ENCODE measurements at regions not wholly inside any gene's neighbourhood (a gene's known extent, or its start where the extent isn't known, plus 50 kb on each side); places are given as distances from the start of the nearest gene placed in this dataset.
A peak's percentile ranks its signal among the peaks of the same experiment; 100 is the strongest.

DNA sequence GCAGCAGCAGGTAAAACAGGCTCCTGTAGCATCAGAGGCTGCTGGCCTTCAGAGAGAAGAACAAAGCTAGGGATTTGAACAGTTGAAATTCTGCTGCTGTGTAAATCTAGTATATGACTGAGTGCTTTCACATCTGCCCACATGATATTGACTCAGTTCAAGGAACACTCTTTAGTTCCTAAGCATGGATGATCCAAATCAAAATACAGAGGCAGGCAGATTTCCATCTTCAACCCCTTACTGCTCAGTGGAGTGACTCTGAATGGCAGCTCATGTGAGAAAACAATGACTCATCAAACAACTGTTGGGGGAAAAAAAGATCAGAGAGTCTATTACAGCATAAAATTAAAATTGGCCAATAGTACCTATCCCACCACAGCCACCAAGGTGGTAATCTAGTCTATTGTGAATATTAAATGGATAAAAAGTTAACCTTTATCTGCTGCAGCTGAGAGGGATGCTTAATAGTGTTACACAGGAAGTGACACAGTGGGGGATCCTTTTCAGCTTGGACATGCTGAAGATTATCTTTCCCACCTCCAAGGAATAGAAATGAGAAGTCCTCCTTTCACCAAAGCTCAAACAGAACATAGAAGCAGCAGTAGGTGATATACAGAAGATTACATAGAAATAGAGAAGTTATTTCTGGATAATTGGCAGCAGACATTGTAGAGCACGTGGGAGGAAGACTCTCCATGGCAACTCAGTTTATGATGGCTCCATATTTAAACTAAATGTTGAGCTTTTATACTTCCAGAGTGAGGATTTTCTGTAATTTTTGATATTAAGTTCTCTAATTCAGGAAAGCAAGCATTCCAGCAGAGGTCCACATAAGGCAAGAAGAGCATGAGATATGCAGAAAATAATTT, 239.7 kb upstream of the ERCC4 start:
- WGBS (ENCODE audit: insufficient coverage, low coverage, missing lambda C conversion rate) = 0% methylated on average over 1 of the region's 1 CpG
- H3K79me2 ChIP-seq (ENCODE audit: control insufficient read depth, insufficient read depth, low read length) = no peaks in the 10 kb centered on the region
- no peak overlapping the region for H3K4me2 ChIP-seq (ENCODE audit: insufficient read depth, low read length)
- DNase-seq (ENCODE audit: extremely low read depth in 1 of 4, low spot score in 3 of 4) (no peak), FAIRE-seq (no peak), ATAC-seq (no peak)
- no peaks in the 10 kb centered on the region for H4K20me1 ChIP-seq (replicated peaks; ENCODE audit: control insufficient read depth, insufficient read depth, low read length)
- H2AFZ ChIP-seq (ENCODE audit: low read depth, low read length) = no peak overlapping the region
- no peak overlapping the region for H3K4me3 ChIP-seq
- H3K36me3 ChIP-seq (ENCODE audit: control insufficient read depth, insufficient read depth, low read length) = no peaks in the 10 kb centered on the region
- H3K9me3 ChIP-seq (replicated peaks; ENCODE audit: control insufficient read depth, insufficient read depth, low read depth, low read length) = no peaks in the 10 kb centered on the region
- H3K4me1 ChIP-seq (replicated peaks in 1 of 2; ENCODE audit: control insufficient read depth in 2 of 2, insufficient read depth in 2 of 2, low read length in 2 of 2) = no peaks in the 10 kb centered on the region
- in situ Hi-C loops (cut with MboI) (no loop called here), intact Hi-C loops (cut with micrococcal nuclease) (no loop called here)
- no peaks in the 10 kb centered on the region for H3K27me3 ChIP-seq (ENCODE audit: control insufficient read depth in 2 of 2, insufficient read depth in 2 of 2, low read length in 2 of 2)
- no peaks in the 10 kb centered on the region for H3K9me1 ChIP-seq (ENCODE audit: control insufficient read depth, insufficient read depth, low read length)
- H3K9ac ChIP-seq (ENCODE audit: insufficient read depth in 1 of 2, low read depth in 2 of 2, low read length in 2 of 2) = no peak overlapping the region
- no TSS peak for BruUV-seq (replicated peaks)
- POLR2A ChIA-PET = interaction anchor here (0.6 kb wide), 1 partner anchor 239 kb away, joined by 5 read pairs; the partner anchor contains the start of gene ERCC4
- H3K27ac ChIP-seq (ENCODE audit: extremely low read depth, low read depth, low read length) = no peak overlapping the region
- CTCF ChIA-PET (ENCODE audit: low intra/inter-chr PET ratio) = no interaction called here
- TF ChIP-seq, protein P1, sequence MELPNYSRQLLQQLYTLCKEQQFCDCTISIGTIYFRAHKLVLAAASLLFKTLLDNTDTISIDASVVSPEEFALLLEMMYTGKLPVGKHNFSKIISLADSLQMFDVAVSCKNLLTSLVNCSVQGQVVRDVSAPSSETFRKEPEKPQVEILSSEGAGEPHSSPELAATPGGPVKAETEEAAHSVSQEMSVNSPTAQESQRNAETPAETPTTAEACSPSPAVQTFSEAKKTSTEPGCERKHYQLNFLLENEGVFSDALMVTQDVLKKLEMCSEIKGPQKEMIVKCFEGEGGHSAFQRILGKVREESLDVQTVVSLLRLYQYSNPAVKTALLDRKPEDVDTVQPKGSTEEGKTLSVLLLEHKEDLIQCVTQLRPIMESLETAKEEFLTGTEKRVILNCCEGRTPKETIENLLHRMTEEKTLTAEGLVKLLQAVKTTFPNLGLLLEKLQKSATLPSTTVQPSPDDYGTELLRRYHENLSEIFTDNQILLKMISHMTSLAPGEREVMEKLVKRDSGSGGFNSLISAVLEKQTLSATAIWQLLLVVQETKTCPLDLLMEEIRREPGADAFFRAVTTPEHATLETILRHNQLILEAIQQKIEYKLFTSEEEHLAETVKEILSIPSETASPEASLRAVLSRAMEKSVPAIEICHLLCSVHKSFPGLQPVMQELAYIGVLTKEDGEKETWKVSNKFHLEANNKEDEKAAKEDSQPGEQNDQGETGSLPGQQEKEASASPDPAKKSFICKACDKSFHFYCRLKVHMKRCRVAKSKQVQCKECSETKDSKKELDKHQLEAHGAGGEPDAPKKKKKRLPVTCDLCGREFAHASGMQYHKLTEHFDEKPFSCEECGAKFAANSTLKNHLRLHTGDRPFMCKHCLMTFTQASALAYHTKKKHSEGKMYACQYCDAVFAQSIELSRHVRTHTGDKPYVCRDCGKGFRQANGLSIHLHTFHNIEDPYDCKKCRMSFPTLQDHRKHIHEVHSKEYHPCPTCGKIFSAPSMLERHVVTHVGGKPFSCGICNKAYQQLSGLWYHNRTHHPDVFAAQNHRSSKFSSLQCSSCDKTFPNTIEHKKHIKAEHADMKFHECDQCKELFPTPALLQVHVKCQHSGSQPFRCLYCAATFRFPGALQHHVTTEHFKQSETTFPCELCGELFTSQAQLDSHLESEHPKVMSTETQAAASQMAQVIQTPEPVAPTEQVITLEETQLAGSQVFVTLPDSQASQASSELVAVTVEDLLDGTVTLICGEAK (IDR thresholded peaks at IDR 0.05) = peak; percentile 72
- TF ChIP-seq, protein P1 (CRISPR knock-in tag; IDR thresholded peaks at IDR 0.05) = no peak
- TF ChIP-seq, protein P2, sequence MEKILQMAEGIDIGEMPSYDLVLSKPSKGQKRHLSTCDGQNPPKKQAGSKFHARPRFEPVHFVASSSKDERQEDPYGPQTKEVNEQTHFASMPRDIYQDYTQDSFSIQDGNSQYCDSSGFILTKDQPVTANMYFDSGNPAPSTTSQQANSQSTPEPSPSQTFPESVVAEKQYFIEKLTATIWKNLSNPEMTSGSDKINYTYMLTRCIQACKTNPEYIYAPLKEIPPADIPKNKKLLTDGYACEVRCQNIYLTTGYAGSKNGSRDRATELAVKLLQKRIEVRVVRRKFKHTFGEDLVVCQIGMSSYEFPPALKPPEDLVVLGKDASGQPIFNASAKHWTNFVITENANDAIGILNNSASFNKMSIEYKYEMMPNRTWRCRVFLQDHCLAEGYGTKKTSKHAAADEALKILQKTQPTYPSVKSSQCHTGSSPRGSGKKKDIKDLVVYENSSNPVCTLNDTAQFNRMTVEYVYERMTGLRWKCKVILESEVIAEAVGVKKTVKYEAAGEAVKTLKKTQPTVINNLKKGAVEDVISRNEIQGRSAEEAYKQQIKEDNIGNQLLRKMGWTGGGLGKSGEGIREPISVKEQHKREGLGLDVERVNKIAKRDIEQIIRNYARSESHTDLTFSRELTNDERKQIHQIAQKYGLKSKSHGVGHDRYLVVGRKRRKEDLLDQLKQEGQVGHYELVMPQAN (IDR thresholded peaks at IDR 0.05; ENCODE audit: borderline replicate concordance) = no peak
- no peak for TF ChIP-seq PTBP1 (IDR thresholded peaks at IDR 0.05; ENCODE audit: low read depth, low read length)
- no peak for TF ChIP-seq JUND (IDR thresholded peaks at IDR 0.05; ENCODE audit: borderline replicate concordance, low read depth, low read length)
- TF ChIP-seq JUND (tag; IDR thresholded peaks at IDR 0.05; ENCODE audit: borderline replicate concordance, low read depth, low read length) = peak; percentile 17; the same call in 1 of the 3 replicates
- TF ChIP-seq MAFG (tag; conservative IDR thresholded peaks at IDR 0.05) = peak; percentile 16; the same call in 1 of the 2 replicates
- no peak for TF ChIP-seq PYGO2 (tag; IDR thresholded peaks at IDR 0.05)
